Mesendoderm (in vitro differentiated cells): ENCODE measurements at regions not wholly inside any gene's neighbourhood (a gene's known extent, or its start where the extent isn't known, plus 50 kb on each side); places are given as distances from the start of the nearest gene placed in this dataset.

ENCODE experiments used
- DNase-seq: peaks from one replicate; pipeline ENCODE4 v3.0.0; 2013
- H2AK5ac ChIP-seq: 2 replicates; pipeline ENCODE4 v1.6.1; 2013; ENCODE audit warnings: low read length, inconsistent platforms
- H2BK120ac ChIP-seq: 2 replicates; pipeline ENCODE4 v1.6.1; 2013; ENCODE audit warnings: low read depth, mild to moderate bottlenecking, low read length, moderate library complexity, mixed read lengths
- H2BK15ac ChIP-seq: replicated peaks from 2 replicates; pipeline ENCODE4 v1.6.1; 2013; ENCODE audit warnings: low read depth, mild to moderate bottlenecking, moderate library complexity
- H2BK5ac ChIP-seq: 2 replicates; pipeline ENCODE4 v1.6.1; 2013; ENCODE audit warnings: low read length, inconsistent platforms
- H3K18ac ChIP-seq: 2 replicates; pipeline ENCODE4 v1.6.1; 2013; ENCODE audit warnings: mild to moderate bottlenecking, low read length, mixed read lengths
- H3K23ac ChIP-seq: one replicate; pipeline ENCODE4 v1.6.1; 2013; ENCODE audit warnings: low read length
- H3K27ac ChIP-seq: 2 replicates; pipeline ENCODE4 v1.5.1; 2013; ENCODE audit warnings: low read depth, mild to moderate bottlenecking, inconsistent platforms, low read length, moderate library complexity
- H3K27me3 ChIP-seq: 2 replicates; pipeline ENCODE4 v1.6.1; 2013; ENCODE audit warnings: low read length, control low read depth, mild to moderate bottlenecking, inconsistent platforms; ENCODE audit not compliant: insufficient read depth, poor library complexity
- H3K36me3 ChIP-seq: 2 replicates; pipeline ENCODE4 v1.6.1; 2013; ENCODE audit warnings: low read length, inconsistent platforms; ENCODE audit not compliant: control insufficient read depth, insufficient read depth
- H3K4ac ChIP-seq: one replicate; pipeline ENCODE4 v1.6.1; 2013; ENCODE audit warnings: low read depth, mild to moderate bottlenecking, low read length, moderate library complexity
- H3K4me1 ChIP-seq: 2 replicates; pipeline ENCODE4 v1.6.1; 2013; ENCODE audit warnings: low read depth, low read length, inconsistent platforms; ENCODE audit not compliant: control insufficient read depth
- H3K4me2 ChIP-seq: 2 replicates; pipeline ENCODE4 v1.6.1; 2013; ENCODE audit warnings: low read length
- H3K4me3 ChIP-seq: 2 replicates; pipeline ENCODE4 v1.5.1; 2013; ENCODE audit warnings: mild to moderate bottlenecking, low read length
- H3K56ac ChIP-seq: one replicate; pipeline ENCODE4 v1.6.1; 2013; ENCODE audit warnings: low read length
- H3K79me1 ChIP-seq: 2 replicates; pipeline ENCODE4 v1.6.1; 2013; ENCODE audit warnings: low read length, inconsistent platforms
- H3K79me2 ChIP-seq: 2 replicates; pipeline ENCODE4 v1.6.1; 2013; ENCODE audit warnings: mild to moderate bottlenecking, low read length; ENCODE audit not compliant: control insufficient read depth, insufficient read depth
- H3K9ac ChIP-seq: 2 replicates; pipeline ENCODE4 v1.6.1; 2013; ENCODE audit warnings: low read length, inconsistent platforms
- H4K5ac ChIP-seq: one replicate; pipeline ENCODE4 v1.6.1; 2013; ENCODE audit warnings: low read length
- H4K8ac ChIP-seq: one replicate; pipeline ENCODE4 v1.6.1; 2013; ENCODE audit warnings: low read depth, mild to moderate bottlenecking, control low read depth, low read length, moderate library complexity
- WGBS: extraction: QIAGEN DNeasy Blood & Tissue Kit; methylation state at CpG from one replicate; pipeline ENCODE4 v1.1.7; 2013; ENCODE audit warnings: low lambda C conversion rate, missing lambda C conversion rate; ENCODE audit not compliant: insufficient coverage; ENCODE audit errors: extremely low coverage; 5-methylcytosine and 5-hydroxymethylcytosine counted together

- H3K4ac ChIP-seq = no peak overlapping the region
- no peaks in the 10 kb centered on the region for H3K36me3 ChIP-seq
- H3K23ac ChIP-seq = no peak overlapping the region
- no peak overlapping the region for H4K8ac ChIP-seq
- H2BK5ac ChIP-seq = no peak overlapping the region
- H4K5ac ChIP-seq = no peak overlapping the region
- DNase-seq = no peak
- no peak overlapping the region for H2BK15ac ChIP-seq
- H3K56ac ChIP-seq = no peak overlapping the region
- H3K79me2 ChIP-seq = no peaks in the 10 kb centered on the region
- H3K4me1 ChIP-seq = no peaks in the 10 kb centered on the region
- H2BK120ac ChIP-seq = no peak overlapping the region
- WGBS = no CpG with 5 or more reads among the region's 3 CpGs
- no peaks in the 10 kb centered on the region for H3K79me1 ChIP-seq
- H3K4me2 ChIP-seq = no peak overlapping the region
- H3K18ac ChIP-seq = no peak overlapping the region
- no peak overlapping the region for H2AK5ac ChIP-seq
- no peak overlapping the region for H3K9ac ChIP-seq
- H3K27ac ChIP-seq = no peak overlapping the region
- H3K4me3 ChIP-seq = no peak overlapping the region
- no peaks in the 10 kb centered on the region for H3K27me3 ChIP-seq
These were observed 78.2 kb upstream of the SULF2 start for GRCh38 chr20:47863315-47863965.

GRCh38 chr20:47862574-47863240 is 77.4 kb upstream of the SULF2 start:
- peaks cover 2% of the 10 kb centered on the region for H3K4me1 ChIP-seq
- no peaks in the 10 kb centered on the region for H3K27me3 ChIP-seq
- H3K4ac ChIP-seq = no peak overlapping the region
- H2BK5ac ChIP-seq = no peak overlapping the region
- H2BK120ac ChIP-seq = no peak overlapping the region
- no peak overlapping the region for H2AK5ac ChIP-seq
- H3K79me1 ChIP-seq = no peaks in the 10 kb centered on the region
- DNase-seq = peak; percentile 89
- no peak overlapping the region for H4K5ac ChIP-seq
- H3K9ac ChIP-seq = no peak overlapping the region
- H3K27ac ChIP-seq = peak overlapping the region; percentile 46
- no peak overlapping the region for H3K4me2 ChIP-seq
- no peak overlapping the region for H3K56ac ChIP-seq
- H3K36me3 ChIP-seq = no peaks in the 10 kb centered on the region
- H2BK15ac ChIP-seq = no peak overlapping the region
- H4K8ac ChIP-seq = no peak overlapping the region
- no peak overlapping the region for H3K23ac ChIP-seq
- H3K18ac ChIP-seq = no peak overlapping the region
- no peaks in the 10 kb centered on the region for H3K79me2 ChIP-seq
- WGBS = no CpG with 5 or more reads among the region's 4 CpGs
- H3K4me3 ChIP-seq = no peak overlapping the region

- WGBS = no CpG with 5 or more reads among the region's 5 CpGs
- Histone ChIP-seq H3K23ac (no peak overlapping the region), H3K27ac (no peak overlapping the region), H3K18ac (no peak overlapping the region), H3K4ac (no peak overlapping the region), H2BK5ac (no peak overlapping the region), H3K79me1 (no peaks in the 10 kb centered on the region), H3K4me2 (no peak overlapping the region), H4K5ac (no peak overlapping the region), H3K36me3 (no peaks in the 10 kb centered on the region), H2BK15ac (no peak overlapping the region), H4K8ac (no peak overlapping the region), H3K4me1 (peaks cover 2% of the 10 kb centered on the region), H2BK120ac (no peak overlapping the region), H3K27me3 (no peaks in the 10 kb centered on the region), H2AK5ac (no peak overlapping the region), H3K56ac (no peak overlapping the region), H3K9ac (no peak overlapping the region), H3K4me3 (no peak overlapping the region), H3K79me2 (no peaks in the 10 kb centered on the region)
- no peak for DNase-seq
These were observed 75.8 kb upstream of the SULF2 start for GRCh38 chr20:47861116-47861515.

- Histone ChIP-seq H3K27ac (no peak overlapping the region), H3K56ac (peak overlapping the region; percentile 11), H3K23ac (no peak overlapping the region), H3K27me3 (no peaks in the 10 kb centered on the region), H4K5ac (no peak overlapping the region), H2BK120ac (no peak overlapping the region), H2BK5ac (no peak overlapping the region), H3K18ac (no peak overlapping the region), H2BK15ac (no peak overlapping the region), H3K9ac (no peak overlapping the region), H3K4me1 (peaks cover 2% of the 10 kb centered on the region), H3K4me2 (no peak overlapping the region), H3K4ac (no peak overlapping the region), H2AK5ac (no peak overlapping the region), H3K79me1 (no peaks in the 10 kb centered on the region), H4K8ac (no peak overlapping the region), H3K4me3 (no peak overlapping the region), H3K36me3 (no peaks in the 10 kb centered on the region), H3K79me2 (no peaks in the 10 kb centered on the region)
- DNase-seq = no peak
- no CpG with 5 or more reads among the region's 14 CpGs for WGBS
These were observed 75.0 kb upstream of the SULF2 start for GRCh38 chr20:47860049-47860830.

GRCh38 chr20:47859278-47859677 is 74.0 kb upstream of the SULF2 start:
- Histone ChIP-seq H3K79me2 (no peaks in the 10 kb centered on the region), H2AK5ac (no peak overlapping the region), H3K27ac (no peak overlapping the region), H3K4me1 (peaks cover 2% of the 10 kb centered on the region), H3K79me1 (no peaks in the 10 kb centered on the region), H4K8ac (no peak overlapping the region), H3K4ac (no peak overlapping the region), H4K5ac (no peak overlapping the region), H2BK15ac (no peak overlapping the region), H3K9ac (no peak overlapping the region), H3K27me3 (no peaks in the 10 kb centered on the region), H3K4me2 (no peak overlapping the region), H2BK5ac (no peak overlapping the region), H3K56ac (no peak overlapping the region), H3K4me3 (no peak overlapping the region), H2BK120ac (no peak overlapping the region), H3K23ac (no peak overlapping the region), H3K18ac (no peak overlapping the region), H3K36me3 (no peaks in the 10 kb centered on the region)
- WGBS = no CpG with 5 or more reads among the region's 6 CpGs
- no peak for DNase-seq
